GM19463 (cell line): ENCODE measurements at regions not wholly inside any gene's neighbourhood (a gene's known extent, or its start where the extent isn't known, plus 50 kb on each side); places are given as distances from the start of the nearest gene placed in this dataset.

ENCODE experiments used
- ATAC-seq: cut with Tn5 transposase; IDR thresholded peaks from one replicate; pipeline ENCODE4 v1.9.1; 2021; ENCODE audit warnings: mild to moderate bottlenecking, moderate library complexity; ENCODE audit not compliant: unreplicated experiment

DNA sequence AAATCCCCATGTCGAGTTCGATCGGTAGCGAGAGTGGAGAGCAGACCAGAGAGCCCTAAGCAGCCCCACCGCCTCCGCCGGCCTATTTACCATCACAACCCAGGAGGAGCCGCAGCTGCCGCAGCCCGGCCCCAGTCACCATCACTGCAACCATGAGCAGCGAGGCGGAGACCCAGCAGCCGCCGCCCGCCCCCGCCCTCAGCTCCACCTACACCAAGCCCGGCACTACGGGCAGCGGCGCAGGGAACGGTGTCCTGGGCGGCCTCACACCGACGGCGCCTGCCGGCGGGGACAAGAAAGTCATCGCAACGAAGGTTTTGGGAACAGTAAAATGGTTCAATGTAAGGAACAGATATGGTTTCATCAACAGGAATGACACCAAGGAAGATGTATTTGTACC is 89.5 kb upstream of the TPM1 start:
- ATAC-seq, result no peak

DNA sequence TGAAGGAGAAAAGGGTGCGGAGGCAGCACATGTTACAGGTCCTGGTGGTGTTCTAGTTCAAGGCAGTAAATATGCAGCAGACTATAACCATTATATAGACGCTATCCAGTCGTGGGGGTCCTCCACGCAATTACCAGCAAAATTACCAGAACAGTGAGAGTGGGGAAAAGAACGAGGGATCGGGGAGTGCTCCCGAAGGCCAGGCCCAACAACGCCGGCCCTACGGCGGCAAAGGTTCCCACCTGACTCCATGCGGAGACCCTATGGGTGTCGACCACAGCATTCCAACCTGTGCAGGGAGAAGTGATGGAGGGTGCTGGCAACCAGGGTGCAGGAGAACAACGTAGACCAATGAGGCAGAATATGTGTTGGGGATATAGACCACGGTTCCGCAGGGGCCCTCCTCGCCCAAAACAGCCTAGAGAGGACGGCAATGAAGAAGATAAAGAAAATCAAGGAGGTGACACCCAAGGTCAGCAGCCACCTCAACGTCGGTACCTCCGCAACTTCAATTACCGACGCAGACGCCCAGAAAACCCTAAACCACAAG is 89.0 kb upstream of the TPM1 start:
- no peak for ATAC-seq

DNA sequence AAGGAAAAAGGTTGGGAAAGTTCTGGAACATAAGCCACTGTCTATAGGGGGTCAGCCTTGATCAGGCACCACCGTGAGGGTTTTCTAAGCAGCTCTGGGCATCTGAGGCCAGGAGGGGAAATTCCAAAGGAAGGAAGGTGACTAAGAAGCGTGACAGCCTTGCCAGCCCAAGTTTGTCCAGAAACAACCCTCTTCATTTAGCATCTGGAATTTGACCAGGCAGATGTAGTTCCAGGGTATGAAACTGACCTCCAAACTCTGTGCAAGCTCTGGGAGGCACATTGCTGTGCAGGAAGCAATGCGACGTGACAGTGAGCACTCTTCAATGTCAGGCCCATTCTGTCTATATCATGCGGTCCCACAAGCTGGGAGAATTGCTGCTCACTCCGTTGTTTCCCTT is 85.4 kb upstream of the TPM1 start:
- ATAC-seq, result no peak

DNA sequence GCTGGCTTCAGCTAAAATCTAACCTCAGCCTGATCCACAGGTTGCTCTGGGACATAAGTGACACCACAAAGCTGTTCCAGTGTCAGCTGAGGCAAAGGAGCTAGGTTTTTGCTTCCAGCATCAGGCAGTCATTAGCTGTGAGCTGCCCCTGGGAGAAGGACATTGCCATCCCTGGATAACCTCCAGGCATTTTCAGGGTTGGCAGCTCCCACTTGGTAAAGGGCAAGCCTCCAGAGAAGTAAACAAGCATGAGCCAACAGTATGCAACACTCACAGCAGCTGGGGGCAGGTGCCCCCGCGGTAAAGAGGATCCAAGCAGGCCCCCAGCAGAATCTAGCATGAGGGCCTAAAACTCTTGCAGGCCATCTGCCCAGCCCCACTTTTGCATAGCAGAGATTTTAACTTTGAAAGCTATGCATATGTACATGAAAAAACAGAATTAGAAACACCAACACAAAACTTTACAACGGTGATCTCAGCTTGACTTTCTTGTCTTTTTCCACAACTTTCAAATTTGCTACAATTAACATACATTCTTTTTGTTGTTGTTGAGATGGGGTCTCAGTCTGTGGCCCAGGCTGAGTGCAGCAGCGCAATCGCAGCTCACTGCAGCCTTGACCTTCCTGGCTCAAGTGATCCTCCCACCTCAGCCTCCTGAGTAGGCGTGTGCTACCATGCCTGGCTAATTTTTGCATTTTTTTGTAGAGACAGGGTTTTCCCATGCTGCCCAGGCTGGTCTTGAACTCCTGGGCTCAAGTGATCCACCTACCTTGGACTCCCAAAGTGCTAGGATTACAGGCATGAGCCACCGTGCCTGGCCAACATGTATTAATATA is 83.8 kb upstream of the TPM1 start:
- ATAC-seq, result no peak

DNA sequence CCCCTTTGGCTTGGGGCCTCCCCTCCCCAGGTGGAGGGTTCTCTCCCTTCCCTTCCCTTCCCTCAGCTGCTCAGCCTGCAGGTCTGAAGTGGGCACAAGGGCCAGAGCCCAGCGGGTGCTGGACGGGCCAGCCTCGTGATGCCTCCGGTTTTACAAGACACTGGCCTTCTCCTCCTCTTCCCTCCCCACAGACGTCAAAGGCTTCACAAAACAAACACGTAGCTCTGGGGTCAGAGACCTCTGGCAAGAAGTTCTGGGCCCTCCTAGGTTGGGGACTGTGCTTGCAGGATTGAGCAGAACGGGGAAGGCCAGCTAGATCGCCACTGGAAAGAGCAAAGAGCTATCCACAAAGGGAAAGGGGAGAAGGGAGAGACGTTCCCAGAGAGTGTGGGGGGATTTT is 81.4 kb upstream of the TPM1 start:
- ATAC-seq, result no peak

DNA sequence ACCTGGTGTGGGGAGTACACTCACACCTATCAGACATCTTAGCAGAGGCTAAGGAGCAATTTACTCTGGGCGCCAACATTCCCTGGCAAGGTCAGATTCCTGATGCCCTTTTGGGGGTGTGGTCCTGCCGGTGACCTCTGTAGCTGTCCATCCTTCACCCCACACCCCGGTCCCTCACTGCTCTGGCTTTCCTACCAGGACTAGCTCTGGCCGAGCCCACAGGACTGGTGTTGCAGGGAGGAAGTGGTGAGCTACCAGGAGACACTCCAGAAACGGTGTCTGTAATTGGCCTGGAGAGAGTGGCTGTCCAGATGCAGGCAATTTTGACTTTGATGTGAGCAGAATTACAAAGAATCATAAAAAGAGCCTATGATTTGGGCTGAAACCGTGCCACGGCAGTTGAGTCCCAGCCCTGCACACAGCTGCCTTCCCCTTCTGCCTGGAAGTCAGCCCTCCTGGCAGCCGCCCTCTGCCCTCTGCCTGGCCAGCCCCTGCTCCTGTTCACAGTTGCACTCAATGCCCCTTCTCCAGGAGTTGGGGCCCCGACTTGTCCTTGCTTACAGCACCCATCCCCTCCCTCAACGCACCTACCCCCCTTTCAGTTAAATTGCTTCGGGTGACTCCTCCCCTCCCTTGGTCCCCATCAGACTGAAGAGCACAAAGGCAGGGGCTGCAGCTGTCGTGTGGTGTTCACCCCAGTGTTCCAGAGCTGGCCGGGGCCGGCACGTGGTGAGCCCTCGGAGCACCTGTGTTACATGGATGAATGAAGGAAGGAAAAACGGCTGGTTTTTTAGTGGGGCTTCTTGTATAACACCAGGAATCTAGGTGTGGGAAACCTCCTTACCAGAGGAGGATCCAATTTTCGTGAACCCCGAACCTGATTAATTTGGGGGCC is 80.2 kb upstream of the TPM1 start:
- no peak for ATAC-seq

DNA sequence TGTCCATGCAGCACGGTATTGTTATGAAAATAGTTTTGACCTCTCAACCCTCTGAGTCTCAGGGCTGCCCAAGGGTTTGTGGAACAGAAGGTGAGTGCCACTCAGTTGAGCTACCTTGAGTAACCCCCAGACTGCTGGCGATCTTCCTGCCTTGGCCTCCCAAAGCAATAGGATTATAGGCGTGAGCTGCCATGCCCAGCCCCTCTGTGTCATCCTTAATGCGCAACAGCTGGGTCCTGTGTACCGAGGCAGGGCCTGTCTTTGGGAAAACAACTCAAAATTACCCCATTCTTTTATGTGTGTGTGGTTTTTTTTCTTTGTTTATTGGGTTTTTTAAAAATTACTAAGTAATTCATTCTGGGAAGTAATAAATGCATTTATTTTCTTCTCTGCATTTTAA is 78.3 kb upstream of the TPM1 start:
- no peak for ATAC-seq

DNA sequence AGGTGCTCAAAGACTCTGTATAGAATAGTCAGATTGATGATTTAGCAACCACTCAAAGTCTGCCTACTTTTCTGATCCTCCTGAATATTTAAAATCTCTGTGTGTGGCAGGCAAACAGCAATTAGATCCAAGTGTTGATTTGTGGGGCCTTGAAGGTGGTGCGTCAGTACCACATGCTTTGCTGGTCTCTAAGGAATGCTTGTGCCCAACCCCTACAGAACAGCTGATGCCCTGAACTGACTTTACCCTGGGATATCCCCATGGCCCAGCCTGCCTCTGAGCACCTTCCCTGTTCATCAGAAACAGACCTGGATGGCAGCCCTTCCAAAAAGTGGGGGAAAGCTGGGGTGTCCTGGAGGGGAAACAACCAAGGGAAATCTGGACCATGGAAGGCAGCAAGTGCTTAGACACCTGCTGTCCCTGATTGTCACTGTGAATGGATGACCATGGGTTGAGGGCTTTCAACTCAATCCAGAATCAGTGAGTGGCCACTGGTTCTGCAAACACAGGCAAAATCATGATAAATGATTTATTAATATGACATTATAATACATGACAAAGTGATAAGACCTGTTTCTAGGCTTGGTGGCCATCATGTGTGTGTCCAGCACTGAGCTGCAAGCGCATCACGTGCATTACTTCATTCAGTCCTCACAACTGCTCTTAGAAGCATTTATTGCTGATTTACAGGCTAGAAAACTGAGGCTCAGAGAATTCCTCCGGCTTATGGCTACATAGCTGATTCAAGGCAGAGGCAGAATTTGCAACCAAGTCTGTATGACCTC is 76.1 kb upstream of the TPM1 start:
- ATAC-seq, result no peak

DNA sequence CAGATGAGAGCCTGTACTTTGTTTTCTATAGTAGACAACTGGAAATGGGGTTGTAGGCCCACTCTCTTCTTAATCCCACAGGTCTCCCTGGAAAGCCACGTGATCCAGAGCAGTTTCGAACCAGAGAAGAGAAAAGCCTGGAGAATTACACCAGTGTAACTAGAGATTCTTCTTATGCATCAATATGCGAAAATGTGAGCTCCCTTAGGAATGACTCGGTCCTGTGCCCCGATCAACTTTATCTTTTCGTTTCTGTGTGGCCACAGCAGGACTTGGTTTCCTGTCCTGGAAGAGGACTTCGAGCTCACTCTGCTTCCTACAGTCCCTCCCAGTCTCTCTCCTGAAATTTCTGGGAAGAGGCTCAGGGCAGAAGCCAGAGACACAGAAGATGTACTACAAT is 73.8 kb upstream of the TPM1 start:
- no peak for ATAC-seq

DNA sequence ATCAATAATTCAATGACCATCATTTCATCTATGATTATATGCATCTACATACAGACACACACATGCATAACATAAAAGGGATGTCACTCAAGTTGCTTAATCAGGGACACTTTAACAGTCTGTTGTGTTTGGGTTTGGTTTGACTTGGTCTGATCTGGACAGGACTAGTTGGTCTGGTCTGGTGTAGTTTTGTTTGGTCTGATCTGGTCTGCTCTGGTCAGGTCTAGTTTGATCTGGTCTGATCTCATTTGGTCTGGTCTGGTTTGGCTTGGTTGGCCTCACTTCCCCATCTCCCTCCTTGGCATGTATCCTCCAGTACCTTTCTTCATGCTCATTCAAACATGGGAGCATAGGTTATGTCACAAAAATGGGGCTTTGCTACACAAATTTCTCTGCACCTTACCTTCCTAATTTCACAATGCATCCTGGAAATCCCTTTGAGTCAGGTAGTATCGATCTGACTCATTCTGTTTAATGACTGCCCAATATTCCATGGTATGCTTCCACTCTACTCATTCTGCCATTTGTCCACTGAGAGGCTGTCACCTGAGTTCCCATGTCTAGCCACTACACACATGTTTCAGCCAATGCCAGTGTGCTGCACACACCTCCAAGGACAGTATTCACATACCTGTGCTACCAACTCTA is 73.0 kb upstream of the TPM1 start:
- no peak for ATAC-seq

DNA sequence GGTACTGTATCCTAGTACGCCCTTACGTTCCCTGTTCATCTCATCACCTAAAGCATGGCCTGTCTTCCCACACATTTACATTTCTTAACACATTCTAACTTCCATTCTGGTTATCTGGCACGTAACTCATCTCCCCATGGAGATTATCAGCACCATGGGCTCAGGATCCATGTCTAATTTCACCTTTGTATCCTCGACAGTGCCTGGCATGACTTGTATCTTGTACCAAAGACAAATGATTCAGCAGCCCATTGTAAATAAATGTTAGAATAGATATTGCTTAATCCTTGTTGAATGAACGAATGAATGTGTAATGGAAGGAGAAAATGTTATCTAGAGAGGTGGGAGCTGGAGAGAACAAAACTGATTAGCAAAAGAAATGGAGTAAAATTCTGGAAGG is 69.7 kb upstream of the TPM1 start:
- no peak for ATAC-seq

DNA sequence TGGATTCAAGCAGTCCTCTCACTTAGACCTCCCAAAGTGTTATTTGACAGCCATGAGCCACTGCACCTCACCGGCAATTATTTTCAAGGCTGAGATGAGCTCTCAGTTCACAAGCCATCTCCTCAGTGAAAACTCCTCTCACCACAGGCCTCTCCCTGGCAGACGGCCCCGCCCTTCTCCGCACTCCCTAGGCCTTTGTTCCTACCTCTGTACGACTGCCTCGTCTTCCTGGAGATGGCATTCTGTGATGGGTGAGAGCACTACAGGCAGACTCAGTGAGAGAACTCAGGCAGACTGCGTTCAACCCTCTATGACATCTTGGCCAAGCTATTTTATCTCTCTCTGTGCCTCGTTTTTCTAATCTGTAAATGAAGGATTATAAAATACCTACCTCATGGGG is 67.0 kb upstream of the TPM1 start:
- no peak for ATAC-seq

DNA sequence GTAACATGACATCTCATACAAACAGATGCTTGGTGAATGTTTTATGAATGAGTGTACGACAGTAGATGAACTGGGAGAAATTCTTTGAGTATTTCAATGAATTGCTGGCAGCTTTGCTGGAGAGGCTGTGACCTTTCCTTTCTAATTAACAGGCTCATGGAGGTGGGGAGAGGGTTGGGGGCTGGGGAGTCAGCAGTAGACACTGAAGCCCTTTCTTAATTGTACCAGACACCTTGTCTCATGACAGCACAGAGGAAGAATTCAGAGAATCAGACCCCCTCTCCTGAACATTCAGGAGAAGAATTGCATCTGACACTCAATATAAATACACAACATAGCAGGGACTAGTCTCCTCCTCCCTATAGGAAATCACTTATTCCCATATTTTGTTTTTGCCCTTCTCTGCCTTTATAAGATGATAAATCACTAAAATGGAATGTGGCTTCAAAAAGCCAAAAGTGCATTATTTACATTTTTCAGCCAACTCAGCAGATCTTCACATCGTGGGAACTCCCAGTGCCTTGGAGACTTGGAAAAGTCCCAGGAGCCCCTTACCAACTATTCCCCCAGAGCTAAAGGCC is 66.2 kb upstream of the TPM1 start:
- ATAC-seq, result no peak

DNA sequence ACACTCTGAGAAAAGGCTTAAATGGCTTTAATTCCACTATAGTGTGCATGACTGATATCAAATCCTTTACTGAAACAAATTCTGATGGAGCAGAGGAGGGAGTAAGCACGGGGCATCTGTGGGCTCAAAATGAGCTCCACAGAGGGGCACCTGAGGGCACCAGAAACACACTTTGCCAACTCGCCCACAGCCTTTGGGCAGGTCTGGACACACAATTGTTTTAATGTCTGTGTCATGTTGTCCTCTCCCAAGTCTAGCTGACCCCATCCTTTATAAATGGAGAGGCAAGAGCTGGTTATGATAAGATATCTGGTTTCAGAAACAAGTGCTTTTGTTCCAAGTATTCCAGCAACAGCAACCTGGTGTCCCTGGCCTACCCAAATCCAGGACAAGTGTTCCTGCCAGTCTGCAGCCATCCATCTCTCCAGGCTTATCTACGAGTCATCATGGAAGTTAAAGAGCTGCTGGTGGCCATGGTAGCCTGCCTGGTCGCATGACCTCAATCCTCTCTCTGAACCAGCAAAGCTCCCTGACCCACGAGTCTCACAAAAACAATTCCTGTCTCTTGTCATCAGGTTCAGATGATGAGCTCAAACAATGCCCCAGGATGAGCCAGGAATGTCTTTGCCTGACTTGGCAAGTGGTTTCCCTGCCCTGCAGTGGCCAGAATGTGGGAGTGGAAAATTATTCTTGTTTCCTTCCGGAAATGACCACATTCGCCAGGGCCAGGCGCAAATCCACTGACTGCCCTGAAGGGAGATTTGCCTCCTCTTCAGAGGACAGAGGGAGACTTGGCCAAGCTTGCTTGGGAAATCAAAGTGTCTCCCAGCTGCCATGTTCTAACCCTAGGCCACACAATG is 64.4 kb upstream of the TPM1 start:
- ATAC-seq, result no peak

DNA sequence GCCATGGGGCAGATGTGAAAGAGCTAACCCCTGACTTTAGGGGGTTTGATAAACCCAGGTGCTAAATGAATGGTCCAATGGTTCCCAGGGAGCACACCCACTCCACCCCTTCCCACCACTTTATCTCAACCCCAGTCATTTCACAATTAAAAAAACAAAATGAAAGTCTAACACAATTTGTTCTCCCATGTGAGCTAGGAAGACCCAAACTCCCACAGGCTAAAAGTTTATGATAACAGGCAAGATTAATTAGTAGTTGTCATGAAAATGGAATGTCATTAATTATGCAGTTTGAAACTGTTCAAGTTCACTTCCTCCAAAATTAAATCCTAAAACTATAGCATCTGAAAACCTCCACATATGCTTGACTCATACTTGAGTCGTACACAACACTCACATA is 63.3 kb upstream of the TPM1 start:
- ATAC-seq, result no peak

DNA sequence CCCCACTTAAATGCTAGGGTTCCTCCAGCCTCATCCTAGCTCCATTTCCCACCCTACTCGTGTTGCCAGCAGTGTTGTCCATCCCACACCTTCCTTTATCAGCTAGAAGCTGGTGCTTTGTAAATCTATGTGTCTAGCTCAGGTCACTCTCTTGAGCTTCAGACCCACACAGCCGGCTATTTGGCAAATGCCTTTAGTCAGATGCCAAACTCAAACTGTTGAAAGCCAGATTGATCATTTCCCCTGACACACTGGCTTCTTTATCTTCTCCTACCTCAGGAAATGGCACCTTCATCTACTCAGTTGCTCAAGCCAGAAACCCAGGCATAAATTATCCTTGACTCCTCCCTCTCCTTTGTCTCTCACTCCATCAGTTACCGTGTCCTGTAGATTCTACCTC is 61.5 kb upstream of the TPM1 start:
- ATAC-seq, result no peak

DNA sequence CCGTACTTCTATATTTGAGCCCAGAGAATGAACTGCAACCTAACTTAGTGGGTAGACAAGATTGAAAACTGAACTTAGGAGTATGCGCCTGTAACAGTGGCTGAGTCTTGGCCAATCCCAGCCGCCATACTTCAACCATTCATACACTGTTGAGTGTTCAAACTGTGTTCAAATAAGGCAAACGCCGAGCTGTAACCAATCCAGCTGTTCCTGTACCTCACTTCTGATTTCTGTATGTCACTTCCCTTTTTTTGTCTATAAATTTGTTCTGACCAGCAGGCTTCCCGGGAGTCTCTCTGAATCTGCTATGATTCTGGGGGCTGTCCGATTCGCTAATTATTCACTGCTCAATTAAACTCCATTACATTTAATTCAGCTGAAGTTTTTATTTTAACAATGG is 58.6 kb upstream of the TPM1 start:
- no peak for ATAC-seq

DNA sequence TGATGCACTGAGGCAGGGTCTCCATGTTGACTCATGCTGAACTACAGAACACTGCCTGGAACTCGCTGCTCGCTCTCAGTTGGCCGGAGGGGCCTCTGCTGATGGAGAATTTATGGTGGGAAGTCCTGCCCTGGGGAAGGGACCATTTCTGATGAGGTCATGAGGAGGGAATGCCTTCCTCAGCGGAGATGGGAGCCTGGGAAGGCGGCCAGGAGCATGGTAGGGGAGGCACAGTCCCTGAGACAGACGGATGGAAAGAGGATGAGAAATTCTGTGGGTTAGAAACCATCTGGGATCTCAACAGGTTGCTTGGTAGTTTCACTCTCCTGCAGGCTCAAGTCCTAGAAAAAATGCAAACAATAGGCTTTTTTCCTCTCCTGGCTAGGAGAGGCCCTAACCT is 56.8 kb upstream of the TPM1 start:
- no peak for ATAC-seq

DNA sequence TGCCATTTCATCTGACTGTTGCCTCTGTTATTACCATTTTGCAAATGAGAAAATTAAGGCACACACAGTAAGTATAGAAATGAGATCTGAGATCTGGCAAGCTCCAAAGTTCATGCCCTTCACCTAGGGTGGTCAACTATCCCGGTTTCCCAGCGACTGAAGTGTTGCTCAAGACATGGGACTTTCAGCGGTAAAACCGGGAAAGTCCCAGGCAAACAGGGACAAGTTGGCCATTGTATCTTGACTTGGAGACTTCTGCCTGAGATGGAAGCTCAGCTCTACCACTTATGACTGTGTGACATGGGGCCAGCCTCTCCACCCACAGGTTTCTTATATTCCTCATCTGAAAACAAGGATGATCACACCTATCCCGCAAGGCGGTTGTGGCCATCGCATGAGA is 55.6 kb upstream of the TPM1 start:
- no peak for ATAC-seq
